MG63 (cell line): ENCODE measurements at regions not wholly inside any gene's neighbourhood (a gene's known extent, or its start where the extent isn't known, plus 50 kb on each side); places are given as distances from the start of the nearest gene placed in this dataset.

ENCODE experiments used
- DNase-seq: peaks from one replicate; pipeline ENCODE4 v3.0.0-alpha.2; 2020
- H3K27me3 ChIP-seq: fragments of 250-450 bp; sonication (Bioruptor Pico); 2 replicates; pipeline ENCODE4 v1.5.1; 2020; ENCODE audit warnings: mild to moderate bottlenecking, moderate library complexity
- H3K36me3 ChIP-seq: fragments of 250-450 bp; sonication (Bioruptor Pico); 2 replicates; pipeline ENCODE4 v1.5.1; 2020; ENCODE audit warnings: mild to moderate bottlenecking, moderate library complexity
- H3K4me3 ChIP-seq: fragments of 250-450 bp; sonication (Bioruptor Pico); 2 replicates; pipeline ENCODE4 v1.5.1; 2020; ENCODE audit warnings: mild to moderate bottlenecking, moderate library complexity
- H3K9me3 ChIP-seq: fragments of 250-450 bp; sonication (Bioruptor Pico); 2 replicates; pipeline ENCODE4 v1.5.1; 2020; ENCODE audit warnings: mild to moderate bottlenecking, moderate library complexity

- Histone ChIP-seq H3K4me3 (no peak overlapping the region), H3K36me3 (no peaks in the 10 kb centered on the region), H3K9me3 (no peaks in the 10 kb centered on the region), H3K27me3 (no peaks in the 10 kb centered on the region)
- DNase-seq: no peak
These were observed 229.7 kb downstream of the EPHA4 start for GRCh38 chr2:221342388-221342787.

- Histone ChIP-seq H3K4me3 (no peak overlapping the region), H3K9me3 (no peaks in the 10 kb centered on the region), H3K27me3 (no peaks in the 10 kb centered on the region), H3K36me3 (no peaks in the 10 kb centered on the region)
- no peak for DNase-seq
These were observed 228.6 kb downstream of the EPHA4 start for GRCh38 chr2:221343524-221343923.

GRCh38 chr2:221345516-221345915 is 226.6 kb downstream of the EPHA4 start:
- H3K36me3 ChIP-seq: no peaks in the 10 kb centered on the region
- no peak overlapping the region for H3K4me3 ChIP-seq
- no peaks in the 10 kb centered on the region for H3K27me3 ChIP-seq
- H3K9me3 ChIP-seq: no peaks in the 10 kb centered on the region
- DNase-seq: no peak

DNA sequence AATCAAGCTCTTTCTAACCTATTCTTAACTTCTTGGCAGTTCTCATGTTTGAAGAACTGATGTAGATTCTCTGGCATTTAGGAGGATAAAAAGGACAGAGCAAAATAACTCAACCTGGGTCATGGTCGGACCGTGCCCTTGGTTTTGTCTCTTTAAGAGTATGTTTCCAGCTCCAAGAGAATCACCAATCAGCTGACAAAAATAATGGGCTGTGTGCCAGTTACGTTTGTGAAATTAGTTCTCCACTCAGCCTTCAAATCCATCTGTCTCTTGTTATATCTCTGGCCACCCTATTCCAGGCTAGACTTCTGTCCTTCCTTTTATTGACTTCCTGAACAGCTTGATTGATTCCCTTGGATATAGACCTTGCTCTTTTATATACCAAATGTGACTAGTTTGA is 225.7 kb downstream of the EPHA4 start:
- DNase-seq: no peak
- Histone ChIP-seq H3K4me3 (no peak overlapping the region), H3K36me3 (no peaks in the 10 kb centered on the region), H3K27me3 (no peaks in the 10 kb centered on the region), H3K9me3 (no peaks in the 10 kb centered on the region)

DNA sequence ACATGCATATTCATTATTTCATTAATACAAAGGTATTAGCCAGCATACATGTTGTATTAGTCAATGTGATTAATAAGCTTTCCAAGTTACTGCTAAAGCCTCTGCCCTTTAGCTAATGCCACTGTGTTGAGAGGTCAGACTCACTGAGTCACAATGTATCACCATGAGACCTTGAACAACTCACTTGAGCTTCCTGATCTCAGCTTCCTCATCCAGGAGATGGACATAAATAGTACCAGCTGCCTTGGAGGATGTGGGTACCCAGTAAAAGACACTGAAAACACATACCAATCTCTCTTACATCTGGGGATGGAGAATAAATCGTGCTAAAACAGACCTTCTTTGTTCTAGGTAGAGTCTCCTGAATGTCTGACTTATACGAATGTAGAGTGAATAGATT is 224.6 kb downstream of the EPHA4 start:
- no peaks in the 10 kb centered on the region for H3K27me3 ChIP-seq
- no peak overlapping the region for H3K4me3 ChIP-seq
- peak; percentile 29 for DNase-seq
- H3K9me3 ChIP-seq: no peaks in the 10 kb centered on the region
- H3K36me3 ChIP-seq: no peaks in the 10 kb centered on the region

DNA sequence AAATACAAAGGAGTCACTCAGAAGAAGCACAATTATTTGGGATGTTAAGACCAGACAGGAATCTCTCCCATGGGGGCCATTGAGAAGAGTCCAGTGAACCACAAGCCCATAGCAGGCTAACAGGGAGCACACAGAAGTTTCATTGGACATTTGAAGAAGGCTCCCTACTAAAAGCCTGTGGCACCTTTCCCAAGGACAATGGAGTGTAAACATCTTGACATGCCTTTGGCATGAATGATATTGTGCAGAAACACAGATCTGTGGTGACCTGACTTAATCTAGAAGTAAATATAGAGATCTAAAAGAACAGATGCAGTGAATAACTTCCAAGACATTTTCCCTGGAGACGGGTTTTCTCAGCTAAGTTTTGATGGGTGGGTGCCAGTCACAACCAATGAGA is 221.5 kb downstream of the EPHA4 start:
- Histone ChIP-seq H3K27me3 (no peaks in the 10 kb centered on the region), H3K9me3 (no peaks in the 10 kb centered on the region), H3K36me3 (no peaks in the 10 kb centered on the region), H3K4me3 (no peak overlapping the region)
- peak; percentile 43 for DNase-seq

DNA sequence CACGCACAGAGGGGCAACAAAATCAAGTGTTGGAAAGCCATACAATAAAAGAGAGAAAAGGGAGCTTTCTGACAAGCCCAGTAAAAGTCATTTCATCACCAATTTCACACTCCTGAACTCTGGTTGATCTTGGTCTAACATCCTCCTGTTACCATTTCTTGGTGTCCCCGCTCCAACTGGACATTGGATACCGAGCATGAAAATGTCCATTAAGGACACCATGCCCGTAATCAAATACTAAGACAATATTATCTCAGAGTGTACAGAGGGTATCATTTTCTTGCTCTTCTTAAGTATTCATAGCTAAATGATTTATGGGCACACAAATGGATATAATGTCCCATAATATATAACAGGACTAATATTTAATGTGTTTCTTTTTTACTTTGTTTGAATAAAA is 218.9 kb downstream of the EPHA4 start:
- no peaks in the 10 kb centered on the region for H3K36me3 ChIP-seq
- no peaks in the 10 kb centered on the region for H3K27me3 ChIP-seq
- DNase-seq: no peak
- H3K4me3 ChIP-seq: no peak overlapping the region
- no peaks in the 10 kb centered on the region for H3K9me3 ChIP-seq

GRCh38 chr2:221360312-221360711 is 211.8 kb downstream of the EPHA4 start:
- Histone ChIP-seq H3K27me3 (no peaks in the 10 kb centered on the region), H3K9me3 (no peaks in the 10 kb centered on the region), H3K36me3 (no peaks in the 10 kb centered on the region), H3K4me3 (no peak overlapping the region)
- DNase-seq: no peak

- H3K27me3 ChIP-seq: no peaks in the 10 kb centered on the region
- DNase-seq: no peak
- H3K36me3 ChIP-seq: no peaks in the 10 kb centered on the region
- no peak overlapping the region for H3K4me3 ChIP-seq
- H3K9me3 ChIP-seq: no peaks in the 10 kb centered on the region
These were observed 211.4 kb downstream of the EPHA4 start for GRCh38 chr2:221360742-221361141.

- no peaks in the 10 kb centered on the region for H3K27me3 ChIP-seq
- H3K36me3 ChIP-seq: no peaks in the 10 kb centered on the region
- H3K4me3 ChIP-seq: no peak overlapping the region
- no peak for DNase-seq
- no peaks in the 10 kb centered on the region for H3K9me3 ChIP-seq
These were observed 210.5 kb downstream of the EPHA4 start for GRCh38 chr2:221361633-221362032.

GRCh38 chr2:221364672-221365071 is 207.4 kb downstream of the EPHA4 start:
- no peak overlapping the region for H3K4me3 ChIP-seq
- no peaks in the 10 kb centered on the region for H3K36me3 ChIP-seq
- DNase-seq: no peak
- no peaks in the 10 kb centered on the region for H3K9me3 ChIP-seq
- H3K27me3 ChIP-seq: no peaks in the 10 kb centered on the region
